RWPE2 (cell line): ENCODE measurements at regions not wholly inside any gene's neighbourhood (a gene's known extent, or its start where the extent isn't known, plus 50 kb on each side); places are given as distances from the start of the nearest gene placed in this dataset.

Source experiments
- ATAC-seq: fragments of 200-7000 bp; cut with Tn5 transposase; 3 replicates; pipeline ENCODE4 v1.9.1; 2021; ENCODE audit warnings: low read depth
- DNase-seq: peaks from one replicate; pipeline ENCODE4 v3.0.0-alpha.2; 2020; ENCODE audit warnings: low spot score
- H3K27ac ChIP-seq: fragments of 450-650 bp; 2 replicates; pipeline ENCODE4 v1.5.1; 2017; ENCODE audit warnings: mild to moderate bottlenecking; ENCODE audit not compliant: poor library complexity, severe bottlenecking
- H3K27me3 ChIP-seq: fragments of 250-450 bp; sonication (Bioruptor Pico); 2 replicates; pipeline ENCODE4 v1.5.1; 2021; ENCODE audit warnings: mild to moderate bottlenecking, moderate library complexity; ENCODE audit not compliant: insufficient read depth, poor library complexity, severe bottlenecking
- H3K36me3 ChIP-seq: fragments of 250-450 bp; sonication (Bioruptor Pico); 2 replicates; pipeline ENCODE4 v1.5.1; 2020; ENCODE audit warnings: low read depth, mild to moderate bottlenecking, moderate library complexity
- H3K4me1 ChIP-seq: fragments of 250-450 bp; sonication (Bioruptor Pico); 2 replicates; pipeline ENCODE4 v1.5.1; 2021; ENCODE audit warnings: mild to moderate bottlenecking, moderate library complexity; ENCODE audit not compliant: insufficient read depth, poor library complexity, severe bottlenecking
- H3K4me3 ChIP-seq: fragments of 250-450 bp; sonication (Bioruptor Pico); 2 replicates; pipeline ENCODE4 v1.5.1; 2021; ENCODE audit warnings: mild to moderate bottlenecking, moderate library complexity; ENCODE audit not compliant: severe bottlenecking
- H3K9me3 ChIP-seq: fragments of 250-450 bp; sonication (Bioruptor Pico); 2 replicates; pipeline ENCODE4 v1.5.1; 2021; ENCODE audit warnings: mild to moderate bottlenecking, moderate library complexity; ENCODE audit not compliant: severe bottlenecking
- TF ChIP-seq, protein P1 (sequence below): fragments of 450-650 bp; IDR thresholded peaks from one replicate; pipeline ENCODE4 v1.5.1; 2017; ENCODE audit warnings: mild to moderate bottlenecking, moderate library complexity; ENCODE audit not compliant: poor library complexity, severe bottlenecking

- peaks cover 20% of the 10 kb centered on the region for H3K4me1 ChIP-seq
- H3K27me3 ChIP-seq, result no peaks in the 10 kb centered on the region
- no peaks in the 10 kb centered on the region for H3K9me3 ChIP-seq
- TF ChIP-seq, protein P1, sequence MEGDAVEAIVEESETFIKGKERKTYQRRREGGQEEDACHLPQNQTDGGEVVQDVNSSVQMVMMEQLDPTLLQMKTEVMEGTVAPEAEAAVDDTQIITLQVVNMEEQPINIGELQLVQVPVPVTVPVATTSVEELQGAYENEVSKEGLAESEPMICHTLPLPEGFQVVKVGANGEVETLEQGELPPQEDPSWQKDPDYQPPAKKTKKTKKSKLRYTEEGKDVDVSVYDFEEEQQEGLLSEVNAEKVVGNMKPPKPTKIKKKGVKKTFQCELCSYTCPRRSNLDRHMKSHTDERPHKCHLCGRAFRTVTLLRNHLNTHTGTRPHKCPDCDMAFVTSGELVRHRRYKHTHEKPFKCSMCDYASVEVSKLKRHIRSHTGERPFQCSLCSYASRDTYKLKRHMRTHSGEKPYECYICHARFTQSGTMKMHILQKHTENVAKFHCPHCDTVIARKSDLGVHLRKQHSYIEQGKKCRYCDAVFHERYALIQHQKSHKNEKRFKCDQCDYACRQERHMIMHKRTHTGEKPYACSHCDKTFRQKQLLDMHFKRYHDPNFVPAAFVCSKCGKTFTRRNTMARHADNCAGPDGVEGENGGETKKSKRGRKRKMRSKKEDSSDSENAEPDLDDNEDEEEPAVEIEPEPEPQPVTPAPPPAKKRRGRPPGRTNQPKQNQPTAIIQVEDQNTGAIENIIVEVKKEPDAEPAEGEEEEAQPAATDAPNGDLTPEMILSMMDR, result no peak
- H3K27ac ChIP-seq, result peak overlapping the region; percentile 66
- H3K4me3 ChIP-seq, result no peak overlapping the region
- DNase-seq (peak; percentile 84), ATAC-seq (peak; percentile 92)
- H3K36me3 ChIP-seq, result no peaks in the 10 kb centered on the region
Measured at GRCh38 chr1:221886743-221887414, 145.0 kb upstream of the DUSP10 start.

- H3K9me3 ChIP-seq, result no peaks in the 10 kb centered on the region
- peak overlapping the region; percentile 66 for H3K27ac ChIP-seq
- TF ChIP-seq, protein P1, result no peak
- no peaks in the 10 kb centered on the region for H3K27me3 ChIP-seq
- no peak for DNase-seq
- H3K4me3 ChIP-seq, result no peak overlapping the region
- no peak for ATAC-seq
- no peaks in the 10 kb centered on the region for H3K36me3 ChIP-seq
- peaks cover 14% of the 10 kb centered on the region for H3K4me1 ChIP-seq
Measured at GRCh38 chr1:221886311-221886710, 144.4 kb upstream of the DUSP10 start.

DNA sequence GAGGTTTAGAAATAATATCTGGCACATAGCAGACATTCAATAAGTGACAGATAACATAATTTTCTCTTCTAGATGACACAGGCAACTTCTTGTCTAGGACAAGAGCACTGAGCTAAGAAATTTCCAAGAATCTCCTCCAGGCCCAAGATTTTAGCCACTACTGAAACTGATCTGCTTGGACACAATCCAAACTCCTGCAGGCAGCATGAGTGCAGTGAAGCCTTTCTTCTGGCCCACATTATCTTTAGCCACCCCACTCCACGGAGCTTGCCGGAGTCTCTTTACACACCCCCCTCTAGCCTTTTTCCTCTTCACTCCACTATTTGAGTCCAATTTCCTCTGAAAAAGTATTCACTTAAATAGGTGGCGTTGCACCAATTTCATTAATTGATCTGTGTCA lies 142.9 kb upstream of the DUSP10 start:
- no peaks in the 10 kb centered on the region for H3K27me3 ChIP-seq
- H3K4me1 ChIP-seq, result peaks cover 13% of the 10 kb centered on the region
- TF ChIP-seq, protein P1, result no peak
- H3K36me3 ChIP-seq, result no peaks in the 10 kb centered on the region
- no peaks in the 10 kb centered on the region for H3K9me3 ChIP-seq
- DNase-seq (no peak), ATAC-seq (no peak)
- H3K27ac ChIP-seq, result no peak overlapping the region
- H3K4me3 ChIP-seq, result no peak overlapping the region

GRCh38 chr1:221881805-221882581 lies 140.1 kb upstream of the DUSP10 start:
- peaks cover 7% of the 10 kb centered on the region for H3K4me1 ChIP-seq
- ATAC-seq (no peak), DNase-seq (no peak)
- H3K36me3 ChIP-seq, result no peaks in the 10 kb centered on the region
- TF ChIP-seq, protein P1, result no peak
- no peaks in the 10 kb centered on the region for H3K9me3 ChIP-seq
- no peak overlapping the region for H3K27ac ChIP-seq
- H3K4me3 ChIP-seq, result no peak overlapping the region
- H3K27me3 ChIP-seq, result no peaks in the 10 kb centered on the region

- no peak for ATAC-seq
- Histone ChIP-seq H3K4me1 (no peaks in the 10 kb centered on the region), H3K27ac (no peak overlapping the region), H3K9me3 (no peaks in the 10 kb centered on the region), H3K27me3 (no peaks in the 10 kb centered on the region), H3K36me3 (no peaks in the 10 kb centered on the region), H3K4me3 (no peak overlapping the region)
- no peak for DNase-seq
- TF ChIP-seq, protein P1, result no peak
Measured at GRCh38 chr1:221880182-221880581, 138.3 kb upstream of the DUSP10 start.
